Panc1 (cell line): ENCODE measurements at regions not wholly inside any gene's neighbourhood (a gene's known extent, or its start where the extent isn't known, plus 50 kb on each side); places are given as distances from the start of the nearest gene placed in this dataset.

Experiments
- ATAC-seq: fragments of 200-7000 bp; cut with Tn5 transposase; 2 replicates; pipeline ENCODE4 v1.9.1; 2020; ENCODE audit warnings: mild to moderate bottlenecking, moderate library complexity
- BruUV-seq: library from RNA; stranded (reverse); fragments of 400-500 nt; replicated peaks from 2 replicates; lab custom pipeline; 2021; lab: Mats Ljungman, UMichigan
- CTCF ChIA-PET: fragments of 300-600 bp; sonication (Branson Sonifier 250); formaldehyde crosslinking; loops from one replicate; lab custom pipeline; 2022; ENCODE audit warnings: antibody characterized with exemption; lab: Charles Lee
- POLR2A ChIA-PET: fragments of 300-600 bp; sonication (Branson Sonifier 250); formaldehyde crosslinking; loops from one replicate; lab custom pipeline; 2022; ENCODE audit warnings: antibody characterized with exemption; lab: Charles Lee
- DNase-seq: peaks from one replicate; pipeline ENCODE4 v3.0.0-alpha.2; 2010; ENCODE audit warnings: low read depth, low spot score
- H3K27ac ChIP-seq: 2 replicates; pipeline ENCODE4 v1.5.1; 2011; ENCODE audit warnings: mild to moderate bottlenecking, low read length, inconsistent platforms
- H3K27me3 ChIP-seq: fragments of 200-500 bp; sonication (Bioruptor generic); 2 replicates; pipeline ENCODE4 v1.6.0; 2014; ENCODE audit warnings: low read length, inconsistent platforms; ENCODE audit not compliant: control insufficient read depth, insufficient read depth
- H3K36me3 ChIP-seq: fragments of 200-500 bp; sonication (Bioruptor generic); 2 replicates; pipeline ENCODE4 v1.5.1; 2014; ENCODE audit warnings: inconsistent platforms, mild to moderate bottlenecking, low read length, moderate library complexity; ENCODE audit not compliant: control insufficient read depth, insufficient read depth
- H3K4me1 ChIP-seq: 2 replicates; pipeline ENCODE4 v1.5.1; 2011; ENCODE audit warnings: inconsistent platforms, mild to moderate bottlenecking, low read length, moderate library complexity; ENCODE audit not compliant: control insufficient read depth, insufficient read depth
- H3K4me3 ChIP-seq, 2 experiments: 2 replicates each; pipeline ENCODE4 v1.5.1; 2011 to 2012; ENCODE audit warnings: low read depth in 2 of 2, low read length in 2 of 2, mild to moderate bottlenecking in 2 of 2, inconsistent platforms in 1 of 2, moderate library complexity in 1 of 2
- H3K9me3 ChIP-seq: fragments of 200-500 bp; sonication (Bioruptor generic); 2 replicates; pipeline ENCODE4 v1.5.1; 2014; ENCODE audit warnings: low read depth, mild to moderate bottlenecking, inconsistent platforms, low read length, moderate library complexity; ENCODE audit not compliant: control insufficient read depth, insufficient read depth
- CTCF ChIP-seq: fragments of 450-650 bp; IDR thresholded peaks from 2 replicates; pipeline ENCODE4 v1.5.1; 2017; ENCODE audit warnings: mild to moderate bottlenecking
- POLR2AphosphoS5 ChIP-seq: IDR thresholded peaks from 2 replicates; pipeline ENCODE4 v1.6.1; 2012; ENCODE audit warnings: mild to moderate bottlenecking, low read depth, low read length, moderate library complexity
- REST ChIP-seq, 2 experiments: IDR thresholded peaks; 2 replicates each; pipeline ENCODE4 v1.6.1; 2011 to 2012; ENCODE audit warnings: low read depth in 2 of 2, control low read depth in 1 of 2, low read length in 1 of 2, mild to moderate bottlenecking in 1 of 2, moderate library complexity in 1 of 2; ENCODE audit not compliant: insufficient read depth in 1 of 2
- SIN3A ChIP-seq: IDR thresholded peaks from 2 replicates; pipeline ENCODE4 v1.6.1; 2012; ENCODE audit warnings: low read depth, mild to moderate bottlenecking, low read length, moderate library complexity, borderline replicate concordance; ENCODE audit not compliant: insufficient read depth
- TCF7L2 ChIP-seq: IDR thresholded peaks from 2 replicates; pipeline ENCODE4 v1.6.1; 2011; ENCODE audit warnings: mild to moderate bottlenecking, low read depth, low read length, inconsistent platforms
- in situ Hi-C: cut with HindIII; loops from 2 replicates; pipeline ENCODE4 v1.10.0; 2016; ENCODE audit warnings: low sequenced_read_pairs, low pct_unique_long_range_greater_than_20kb
- intact Hi-C: fragments of 100-400 bp; cut with micrococcal nuclease; formaldehyde crosslinking; loops from one replicate; pipeline ENCODE4 v1.10.0; 2022; ENCODE audit not compliant: unreplicated experiment

- H3K36me3 ChIP-seq, result no peaks in the 10 kb centered on the region
- no TSS peak for BruUV-seq
- ChIA-PET CTCF (no interaction called here), POLR2A (no interaction called here)
- H3K27ac ChIP-seq, result no peak overlapping the region
- no peak for TF ChIP-seq SIN3A
- TF ChIP-seq POLR2AphosphoS5, result no peak
- no peak for TF ChIP-seq CTCF
- no peak for TF ChIP-seq REST (IDR thresholded peaks at IDR 0.05; ENCODE audit: insufficient read depth in 1 of 2, low read depth in 2 of 2, low read length in 1 of 2)
- no peak for TF ChIP-seq TCF7L2
- no peak overlapping the region for H3K4me3 ChIP-seq
- in situ Hi-C loops (no loop called here), intact Hi-C loops (no loop called here)
- ATAC-seq, result no peak
- DNase-seq, result no peak
- no peaks in the 10 kb centered on the region; the same call in 1 of the 2 replicates for H3K27me3 ChIP-seq
- H3K9me3 ChIP-seq, result no peaks in the 10 kb centered on the region
- no peaks in the 10 kb centered on the region for H3K4me1 ChIP-seq
These were observed 364.9 kb downstream of the PRDM2 start for GRCh38 chr1:14064649-14065442.

GRCh38 chr1:14065486-14065885, 365.5 kb downstream of the PRDM2 start:
- H3K36me3 ChIP-seq, result no peaks in the 10 kb centered on the region
- H3K9me3 ChIP-seq, result no peaks in the 10 kb centered on the region
- in situ Hi-C loops, result no loop called here
- H3K27me3 ChIP-seq, result no peaks in the 10 kb centered on the region; the same call in 1 of the 2 replicates
- no peak overlapping the region for H3K27ac ChIP-seq
- TF ChIP-seq TCF7L2 (no peak), SIN3A (no peak), REST (IDR thresholded peaks at IDR 0.05; ENCODE audit: insufficient read depth in 1 of 2, low read depth in 2 of 2, low read length in 1 of 2) (no peak), CTCF (no peak), POLR2AphosphoS5 (no peak)
- no peak for ATAC-seq
- no TSS peak for BruUV-seq
- intact Hi-C loops, result no loop called here
- H3K4me1 ChIP-seq, result no peaks in the 10 kb centered on the region
- POLR2A ChIA-PET, result no interaction called here
- DNase-seq, result no peak
- CTCF ChIA-PET, result no interaction called here
- H3K4me3 ChIP-seq, result no peak overlapping the region
